DLD1 (cell line): ENCODE measurements at regions not wholly inside any gene's neighbourhood (a gene's known extent, or its start where the extent isn't known, plus 50 kb on each side); places are given as distances from the start of the nearest gene placed in this dataset.
"Not testable (repeated sequence)": the region's sequence is repeated elsewhere in the genome, so short reads cannot be mapped to it uniquely, and the experiment has no call there.

Experiments
- in situ Hi-C: cut with HindIII; loops from 2 replicates; pipeline ENCODE4 v1.10.0; 2017; ENCODE audit warnings: low sequenced_read_pairs

- in situ Hi-C loops, result no loop called here
Observed at GRCh38 chr4:11069083-11069482, 359.6 kb downstream of the HS3ST1 start.

- in situ Hi-C loops, result not testable (repeated sequence)
Observed at GRCh38 chr4:11066584-11066983, 362.1 kb downstream of the HS3ST1 start.

GRCh38 chr4:11060637-11061036 is 368.1 kb downstream of the HS3ST1 start:
- in situ Hi-C loops, result not testable (repeated sequence)

GRCh38 chr4:11054937-11055336 is 370.4 kb upstream of the CLNK start:
- in situ Hi-C loops, result not testable (repeated sequence)

GRCh38 chr4:11053601-11054220 is 369.1 kb upstream of the CLNK start:
- in situ Hi-C loops, result no loop called here

GRCh38 chr4:11051181-11051580 is 366.6 kb upstream of the CLNK start:
- in situ Hi-C loops, result no loop called here

- in situ Hi-C loops, result no loop called here
Observed at GRCh38 chr4:11050766-11051165, 366.2 kb upstream of the CLNK start.

GRCh38 chr4:11049001-11049400 is 364.4 kb upstream of the CLNK start:
- in situ Hi-C loops, result no loop called here

GRCh38 chr4:11042760-11043159 is 358.2 kb upstream of the CLNK start:
- in situ Hi-C loops, result no loop called here

GRCh38 chr4:11039634-11040131 is 355.1 kb upstream of the CLNK start:
- in situ Hi-C loops, result no loop called here

- in situ Hi-C loops, result no loop called here
Observed at GRCh38 chr4:11038926-11039325, 354.4 kb upstream of the CLNK start.

- in situ Hi-C loops, result no loop called here
Observed at GRCh38 chr4:11037637-11038036, 353.1 kb upstream of the CLNK start.

- in situ Hi-C loops, result no loop called here
Observed at GRCh38 chr4:11028334-11028733, 343.8 kb upstream of the CLNK start.

GRCh38 chr4:11021333-11021732 is 336.8 kb upstream of the CLNK start:
- in situ Hi-C loops, result no loop called here

- in situ Hi-C loops, result no loop called here
Observed at GRCh38 chr4:11019451-11020240, 335.1 kb upstream of the CLNK start.

GRCh38 chr4:11014199-11014598 is 329.6 kb upstream of the CLNK start:
- in situ Hi-C loops, result no loop called here

GRCh38 chr4:11013094-11013664 is 328.6 kb upstream of the CLNK start:
- in situ Hi-C loops, result no loop called here

GRCh38 chr4:11011249-11011648 is 326.7 kb upstream of the CLNK start:
- in situ Hi-C loops, result no loop called here

- in situ Hi-C loops, result no loop called here
Observed at GRCh38 chr4:11010624-11011023, 326.1 kb upstream of the CLNK start.

GRCh38 chr4:11009281-11009680 is 324.7 kb upstream of the CLNK start:
- in situ Hi-C loops, result no loop called here

- in situ Hi-C loops, result no loop called here
Observed at GRCh38 chr4:11005300-11005699, 320.7 kb upstream of the CLNK start.

- in situ Hi-C loops, result no loop called here
Observed at GRCh38 chr4:11004818-11005217, 320.2 kb upstream of the CLNK start.
